AG10803 (cell line): ENCODE measurements at regions not wholly inside any gene's neighbourhood (a gene's known extent, or its start where the extent isn't known, plus 50 kb on each side); places are given as distances from the start of the nearest gene placed in this dataset.

ENCODE experiments used
- DNase-seq: peaks from one replicate; pipeline ENCODE4 v3.0.0; 2010; ENCODE audit warnings: low read depth
- H3K4me3 ChIP-seq: 2 replicates; pipeline ENCODE4 v1.5.1; 2011; ENCODE audit warnings: mild to moderate bottlenecking, low read length, control low read depth
- CTCF ChIP-seq: conservative IDR thresholded peaks from 2 replicates; pipeline ENCODE4 v1.5.1; 2011; ENCODE audit warnings: mild to moderate bottlenecking, low read length, control low read depth, inconsistent platforms

GRCh38 chr10:108363576-108363975 is 1199.1 kb upstream of the SORCS1 start:
- no peak for TF ChIP-seq CTCF
- H3K4me3 ChIP-seq, result no peak overlapping the region
- no peak for DNase-seq

- no peak for DNase-seq
- H3K4me3 ChIP-seq, result no peak overlapping the region
- no peak for TF ChIP-seq CTCF
These were observed 1198.5 kb upstream of the SORCS1 start for GRCh38 chr10:108362961-108363360.

- TF ChIP-seq CTCF, result no peak
These were observed 1197.8 kb upstream of the SORCS1 start for GRCh38 chr10:108362296-108362695.

DNA sequence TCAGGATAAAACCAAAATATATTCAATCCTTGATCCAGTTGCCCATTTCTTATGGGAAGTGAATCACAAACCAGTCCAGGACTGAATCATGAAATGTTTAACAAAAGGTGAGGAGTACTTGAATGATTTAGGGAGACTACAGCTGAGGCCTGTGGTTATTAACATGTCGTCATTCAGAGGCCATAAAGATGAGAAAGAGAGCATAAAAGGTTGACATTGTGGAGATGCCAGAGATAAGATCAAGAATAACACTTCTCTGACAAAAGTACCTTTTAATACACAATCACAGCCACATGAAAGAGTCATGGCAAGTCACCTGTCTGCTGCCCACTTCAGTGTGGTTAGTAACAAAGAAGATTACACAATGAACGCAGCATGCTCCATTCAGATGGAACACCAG is 1195.7 kb upstream of the SORCS1 start:
- no peak for TF ChIP-seq CTCF
- peak; percentile 27 for DNase-seq

More at GRCh38 chr10:108362296-108362695, 1197.8 kb upstream of the SORCS1 start:
- DNase-seq, result no peak
- H3K4me3 ChIP-seq, result no peak overlapping the region

DNA sequence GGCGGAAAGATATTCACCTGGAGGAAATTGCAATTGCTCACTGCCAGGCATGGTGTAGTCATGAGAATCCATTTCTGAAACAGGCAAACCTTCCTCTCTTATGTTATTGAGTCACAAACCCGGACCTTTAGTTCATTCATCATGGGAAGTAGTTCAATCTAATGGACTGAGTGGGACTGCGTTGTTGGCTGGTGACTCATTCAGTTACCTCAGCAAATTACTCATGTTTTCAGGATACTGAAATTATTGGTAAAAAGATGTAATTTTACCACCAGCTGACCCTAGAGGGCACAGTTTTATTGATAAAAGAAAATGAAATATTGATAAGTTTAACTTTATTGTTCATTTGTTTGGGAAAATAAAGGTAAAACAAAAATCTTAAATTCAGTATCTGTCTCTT is 1194.4 kb upstream of the SORCS1 start:
- peak; percentile 92 for DNase-seq
- no peak overlapping the region for H3K4me3 ChIP-seq
- peak; percentile 41 for TF ChIP-seq CTCF

More for the DNA sequence above, 1195.7 kb upstream of the SORCS1 start:
- no peak overlapping the region for H3K4me3 ChIP-seq

GRCh38 chr10:108352771-108353170 is 1188.3 kb upstream of the SORCS1 start:
- no peak for DNase-seq
- H3K4me3 ChIP-seq, result no peak overlapping the region
- TF ChIP-seq CTCF, result no peak

GRCh38 chr10:108348215-108348614 is 1183.7 kb upstream of the SORCS1 start:
- no peak for DNase-seq
- TF ChIP-seq CTCF, result no peak
- no peak overlapping the region for H3K4me3 ChIP-seq
